ENCODE measurements at regions not wholly inside any gene's neighbourhood (a gene's known extent, or its start where the extent isn't known, plus 50 kb on each side); places are given as distances from the start of the nearest gene placed in this dataset.
"Not testable (repeated sequence)": the region's sequence is repeated elsewhere in the genome, so short reads cannot be mapped to it uniquely, and the experiment has no call there.

DNA sequence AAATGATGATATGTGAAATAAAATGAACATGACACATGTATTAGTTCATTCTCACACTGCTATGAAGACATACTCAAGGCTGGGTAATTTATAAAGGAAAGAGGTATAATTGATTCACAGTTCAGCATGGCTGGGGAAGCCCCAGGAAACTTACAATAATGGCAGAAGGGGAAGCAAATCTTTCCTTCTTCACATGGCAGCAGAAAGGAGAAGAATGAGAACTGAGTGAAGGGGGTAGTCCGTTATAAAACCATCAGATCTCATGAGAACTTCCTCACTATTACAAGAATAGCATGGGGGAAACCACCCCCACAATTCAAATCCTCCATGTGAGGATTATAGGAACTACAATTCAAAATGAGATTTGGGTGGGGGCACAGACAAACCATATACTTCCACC is 243.9 kb upstream of the GYPA start:
- no peak for DNase-seq

DNA sequence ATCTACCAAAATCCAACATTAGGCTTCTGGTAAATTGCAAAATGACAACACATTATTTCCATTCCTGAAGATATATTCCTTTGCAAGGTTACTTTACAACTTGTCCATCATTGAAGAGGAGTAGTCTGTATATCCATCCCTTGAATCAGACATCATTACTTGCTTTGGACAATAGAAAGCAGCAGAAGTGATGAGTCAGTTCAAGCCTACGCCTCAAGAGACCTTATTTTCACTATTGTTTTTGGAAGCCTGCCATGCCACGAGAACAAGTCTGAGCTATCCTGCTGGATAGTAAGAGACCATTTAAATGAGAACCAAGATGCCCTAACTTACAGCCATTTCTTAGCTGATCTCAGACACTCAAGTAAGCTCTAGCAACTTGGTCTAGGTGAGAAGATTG is 246.0 kb upstream of the HHIP start:
- peak in 1 of 2 donors; percentile 7 for DNase-seq

DNA sequence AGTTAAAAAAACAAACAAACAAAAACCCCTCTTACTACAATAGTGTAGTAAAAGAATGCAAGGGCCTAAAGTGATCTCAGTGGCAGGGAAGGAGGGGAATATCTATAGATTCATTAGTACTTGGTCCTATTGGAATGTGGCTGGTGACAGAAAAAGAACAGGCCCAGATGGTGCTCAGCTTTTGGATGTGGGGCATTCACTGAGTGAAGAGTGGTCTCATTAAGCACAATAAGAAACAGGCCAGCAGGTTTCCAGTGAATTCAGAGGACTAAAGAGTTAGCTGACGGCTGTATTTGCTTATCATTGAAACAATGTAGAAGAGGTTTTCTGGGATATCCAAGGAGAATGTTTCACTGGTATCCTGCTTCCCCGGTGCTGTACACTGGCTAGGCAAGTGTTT is 243.8 kb upstream of the HHIP start:
- DNase-seq = no peak

DNA sequence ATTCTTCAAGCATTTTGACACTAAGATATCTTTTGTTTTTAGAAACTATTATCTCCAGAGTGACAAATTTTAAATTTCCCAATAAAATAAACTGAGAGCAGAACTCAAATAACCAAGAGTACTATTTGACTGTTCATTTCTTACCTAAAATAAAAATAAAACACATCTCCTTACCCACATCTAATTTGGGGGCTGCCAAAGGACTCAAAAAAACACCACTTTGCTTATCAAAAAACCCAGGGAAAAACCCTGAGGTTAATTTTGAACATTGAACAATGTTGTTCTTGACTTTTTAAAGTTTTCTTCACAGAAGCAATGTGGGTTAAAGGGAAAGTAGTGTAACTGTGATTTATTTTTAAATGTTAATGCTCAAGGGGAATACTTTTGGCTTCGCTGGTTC is 243.0 kb upstream of the HHIP start:
- DNase-seq = no peak

DNA sequence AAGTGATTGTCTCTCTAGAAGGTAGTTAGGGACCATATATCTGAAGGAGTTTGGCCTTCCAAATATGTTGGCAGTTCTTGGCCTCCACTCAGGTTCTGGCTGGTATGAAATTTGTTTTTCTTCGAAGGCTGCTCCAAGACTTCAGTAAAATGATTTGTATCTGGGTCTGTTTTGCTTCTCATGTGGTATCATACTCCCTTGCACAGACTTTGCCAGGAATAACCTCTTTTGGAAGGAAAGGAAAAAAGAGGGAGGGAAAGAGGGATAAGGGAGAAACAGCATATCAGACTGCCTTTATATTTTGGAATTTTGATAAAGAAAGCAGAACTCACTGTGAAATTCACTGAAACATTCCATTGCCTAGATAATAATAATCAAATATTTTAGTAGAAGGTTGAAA is 242.1 kb upstream of the HHIP start:
- no peak for DNase-seq

DNA sequence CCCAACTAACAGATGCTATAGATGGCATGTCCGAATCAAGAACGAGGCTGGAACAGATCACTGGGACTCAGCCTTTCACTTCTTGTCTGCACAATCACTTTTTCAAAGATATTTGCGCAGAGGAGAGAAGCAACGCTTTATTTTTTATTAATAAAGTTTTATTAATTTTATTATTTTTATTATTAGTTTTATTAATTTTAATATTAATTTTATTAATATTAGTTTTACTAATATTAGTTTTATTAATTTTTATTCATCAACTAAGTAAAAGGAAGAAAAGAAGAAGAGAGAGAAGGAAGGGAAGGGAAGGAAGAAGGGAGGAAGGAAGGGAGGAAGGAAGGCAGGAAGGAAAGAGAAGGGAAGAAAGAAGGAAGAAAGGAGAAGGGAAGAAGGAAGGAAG is 236.4 kb upstream of the HHIP start:
- no peak for DNase-seq

DNA sequence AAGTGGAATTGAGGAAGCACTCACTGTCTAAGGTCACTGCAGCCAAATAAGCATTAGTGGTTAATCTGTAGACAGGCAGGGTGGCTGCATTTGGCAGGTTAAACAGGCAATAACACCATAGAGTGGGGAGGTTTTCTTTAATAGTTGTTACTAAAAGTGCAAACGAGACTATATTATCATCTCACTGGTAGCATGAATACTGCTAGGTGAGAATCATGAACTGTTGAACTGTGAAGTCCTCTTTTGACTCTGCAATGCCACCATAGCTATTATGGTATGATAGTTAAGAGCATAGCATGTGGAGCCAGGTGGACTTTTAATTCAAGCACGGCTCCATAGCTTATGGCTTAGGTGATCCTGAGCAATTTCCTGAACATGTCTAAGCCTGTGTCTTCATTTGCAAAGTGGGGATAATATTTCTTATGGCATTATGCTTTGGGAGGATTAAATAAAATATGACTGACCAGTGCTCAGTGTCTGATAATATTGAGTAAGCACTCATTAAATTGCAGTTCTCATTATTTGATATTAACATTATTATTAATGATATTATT is 235.6 kb upstream of the HHIP start:
- DNase-seq = no peak

DNA sequence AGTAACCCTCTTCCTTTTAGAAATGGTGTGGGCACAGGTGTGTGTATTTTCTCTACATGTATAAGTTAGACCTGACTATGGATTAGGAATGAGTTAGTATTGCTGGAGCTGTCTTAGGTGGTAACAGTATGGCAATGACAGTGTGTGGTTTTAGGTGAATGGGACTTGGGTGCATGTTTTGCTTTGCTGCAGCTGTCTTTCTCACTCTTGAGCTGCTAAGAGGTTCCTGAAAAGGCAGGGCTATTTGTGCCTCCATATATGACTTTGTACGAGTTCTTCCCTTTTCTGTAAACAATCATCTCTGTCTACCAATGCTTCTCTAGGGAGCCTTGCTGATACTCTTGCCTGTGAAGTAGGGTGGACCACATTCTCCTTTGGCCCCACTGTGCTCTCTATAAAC is 234.8 kb upstream of the HHIP start:
- DNase-seq = no peak

DNA sequence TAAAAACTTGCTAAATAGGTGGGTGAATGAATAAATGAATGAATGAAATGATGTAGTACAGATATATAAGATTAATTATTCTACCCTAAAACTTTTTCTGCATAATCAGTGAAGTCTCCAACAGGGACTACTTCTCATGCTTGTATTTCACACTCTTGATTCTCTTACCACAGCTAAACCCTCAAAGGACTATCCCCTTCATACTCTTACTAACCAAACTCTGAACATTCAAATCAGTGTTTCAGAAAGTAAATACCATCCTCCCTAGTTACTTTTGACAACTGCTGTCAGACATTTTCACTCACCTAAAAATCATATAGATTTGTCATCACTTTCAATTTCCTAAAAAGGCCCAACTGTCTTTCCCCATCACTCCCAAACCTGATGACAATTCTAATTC is 234.3 kb upstream of the HHIP start:
- DNase-seq = no peak

DNA sequence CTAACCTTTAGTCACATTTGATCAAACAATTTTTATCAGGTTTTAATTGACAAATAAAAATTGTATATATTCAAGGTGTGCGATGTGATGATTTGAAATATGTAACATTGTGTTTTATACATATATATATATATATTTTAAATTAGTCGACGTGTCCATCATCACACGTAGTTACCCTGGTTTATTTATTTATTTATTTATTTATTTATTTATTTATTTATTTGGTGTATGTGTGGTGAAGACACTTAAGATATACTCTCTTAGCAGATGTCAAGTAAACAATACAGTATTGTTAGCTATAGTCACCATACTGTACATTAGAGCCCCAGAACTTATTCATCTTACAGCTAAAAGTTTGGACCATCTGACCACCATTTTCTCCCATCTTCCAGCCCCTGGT is 224.9 kb upstream of the HHIP start:
- DNase-seq = no peak

DNA sequence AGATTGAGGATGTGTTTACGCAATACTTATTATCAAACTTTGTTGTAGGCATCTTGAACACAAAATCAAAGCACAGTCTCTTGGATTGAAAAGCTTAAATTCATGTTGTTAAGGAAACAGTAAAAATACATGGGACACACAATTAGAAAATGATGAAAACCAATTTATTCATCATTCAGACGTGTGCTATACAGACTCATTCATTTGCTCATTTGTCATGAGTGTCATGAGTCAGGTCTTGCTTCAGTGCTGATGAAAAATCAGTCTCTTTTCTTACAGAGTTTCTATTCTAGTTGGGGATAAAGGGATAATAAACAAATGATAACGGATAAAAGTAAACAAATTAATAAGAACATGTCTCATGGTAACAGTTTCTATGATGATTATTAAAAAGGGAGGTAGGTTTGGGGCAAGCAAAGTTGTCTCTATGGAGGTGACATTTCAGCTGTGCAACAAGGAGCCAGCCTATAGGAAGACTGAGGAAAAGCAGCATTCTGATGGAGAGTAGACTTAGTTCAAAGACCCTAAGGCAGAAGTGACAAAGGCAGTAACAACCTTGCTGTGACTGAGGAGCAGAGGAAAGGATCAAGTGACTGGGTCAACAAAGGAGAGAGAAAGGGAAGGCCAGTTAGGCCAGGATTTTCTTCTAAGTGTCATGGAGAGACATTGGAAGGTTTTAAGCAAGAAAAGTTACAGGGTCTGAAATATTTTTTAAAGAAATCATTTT is 224.0 kb upstream of the HHIP start:
- no peak for DNase-seq

DNA sequence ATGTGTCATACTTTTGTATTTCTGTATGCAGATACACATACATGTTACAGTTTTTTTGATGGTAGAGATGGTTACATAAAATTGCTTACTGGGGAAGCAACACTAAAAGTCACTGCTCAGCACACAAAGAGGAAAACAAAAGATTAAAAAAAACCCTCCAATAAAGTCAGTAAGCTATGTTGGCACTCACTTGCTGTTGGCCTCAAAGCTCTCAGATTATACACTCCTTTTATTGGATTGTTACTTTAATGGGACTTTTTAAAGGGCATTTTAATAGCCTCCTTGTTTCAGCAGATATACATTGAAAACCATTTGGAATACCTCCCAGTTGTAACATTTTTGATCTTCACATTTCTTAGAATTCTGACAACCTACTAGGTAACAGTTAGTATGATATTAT is 222.0 kb upstream of the HHIP start:
- no peak for DNase-seq

DNA sequence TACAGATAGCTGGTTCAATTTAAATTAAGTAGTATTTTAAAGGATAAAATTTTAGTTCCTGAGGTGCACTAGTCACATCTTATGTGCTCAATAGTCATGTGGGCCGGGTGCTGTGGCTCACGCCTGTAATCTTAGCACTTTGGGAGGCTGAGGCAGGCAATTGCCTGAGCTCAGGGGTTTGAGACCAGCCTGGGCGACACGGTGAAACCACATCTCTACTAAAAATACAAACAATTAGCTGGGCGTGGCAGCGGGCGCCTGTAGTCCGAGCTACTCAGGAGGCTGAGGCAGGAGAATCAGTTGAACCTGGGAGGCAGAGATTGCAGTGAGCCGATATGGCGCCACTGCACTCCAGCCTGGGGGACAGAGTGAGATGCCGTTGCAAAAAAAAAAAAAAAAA is 219.9 kb upstream of the HHIP start:
- DNase-seq = not testable (repeated sequence)

DNA sequence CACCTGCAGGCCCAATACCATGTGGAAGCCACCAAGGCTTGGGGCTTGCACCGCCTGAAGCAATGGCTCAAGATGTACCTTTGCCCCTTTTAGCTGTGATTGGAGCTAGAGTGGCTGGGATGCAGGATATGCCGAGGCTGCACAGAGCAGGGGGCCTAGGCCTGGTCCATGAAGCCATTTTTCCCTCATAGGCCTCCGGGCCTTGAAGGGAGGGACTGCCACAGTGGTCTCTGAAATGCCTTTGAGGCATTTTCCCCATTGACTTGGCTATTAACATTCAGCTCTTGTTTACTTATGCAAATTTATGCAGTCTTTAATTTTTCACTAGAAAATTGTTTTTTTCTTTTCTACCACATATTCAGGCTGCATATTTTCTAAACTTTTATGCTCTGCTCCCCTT is 203.2 kb upstream of the HHIP start:
- DNase-seq = no peak

DNA sequence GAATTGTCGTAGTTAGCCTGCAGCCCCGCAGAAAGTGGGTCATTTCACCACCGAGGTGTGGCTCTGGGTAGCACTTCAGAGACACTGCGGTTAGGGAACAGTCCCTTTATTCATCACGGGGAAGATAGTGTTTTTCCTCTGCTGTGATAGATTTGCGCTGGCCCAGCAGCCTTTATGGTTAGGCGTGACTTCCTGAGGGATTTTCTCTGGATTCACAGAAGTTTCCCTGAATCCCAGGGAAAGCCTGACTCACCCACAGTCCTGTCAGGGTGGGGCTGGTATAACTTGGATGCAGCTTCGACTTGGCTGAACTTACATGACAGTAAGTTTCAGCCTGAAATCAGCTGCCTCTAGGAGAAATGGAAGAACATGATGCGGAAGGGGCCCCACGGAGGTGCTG is 196.3 kb upstream of the HHIP start:
- DNase-seq = no peak

DNA sequence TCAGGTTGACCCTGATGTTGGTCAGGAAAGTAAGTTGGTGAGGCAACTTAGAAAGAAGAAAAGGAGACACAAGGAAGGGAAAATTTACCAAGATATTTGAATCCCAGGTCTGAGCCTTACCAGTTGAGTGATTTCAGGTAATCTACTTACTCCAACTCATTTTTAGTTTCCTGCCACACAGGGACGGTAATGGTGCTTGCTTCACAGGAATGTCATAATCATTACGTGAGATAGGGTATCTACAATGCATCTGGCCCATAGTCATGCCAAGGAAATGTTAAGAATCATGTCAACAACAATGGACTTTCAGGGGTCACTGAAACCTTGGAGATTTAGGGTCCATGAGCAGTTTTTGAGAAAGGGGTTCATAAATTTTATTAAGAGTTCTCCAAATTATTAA is 195.4 kb upstream of the HHIP start:
- DNase-seq = no peak

DNA sequence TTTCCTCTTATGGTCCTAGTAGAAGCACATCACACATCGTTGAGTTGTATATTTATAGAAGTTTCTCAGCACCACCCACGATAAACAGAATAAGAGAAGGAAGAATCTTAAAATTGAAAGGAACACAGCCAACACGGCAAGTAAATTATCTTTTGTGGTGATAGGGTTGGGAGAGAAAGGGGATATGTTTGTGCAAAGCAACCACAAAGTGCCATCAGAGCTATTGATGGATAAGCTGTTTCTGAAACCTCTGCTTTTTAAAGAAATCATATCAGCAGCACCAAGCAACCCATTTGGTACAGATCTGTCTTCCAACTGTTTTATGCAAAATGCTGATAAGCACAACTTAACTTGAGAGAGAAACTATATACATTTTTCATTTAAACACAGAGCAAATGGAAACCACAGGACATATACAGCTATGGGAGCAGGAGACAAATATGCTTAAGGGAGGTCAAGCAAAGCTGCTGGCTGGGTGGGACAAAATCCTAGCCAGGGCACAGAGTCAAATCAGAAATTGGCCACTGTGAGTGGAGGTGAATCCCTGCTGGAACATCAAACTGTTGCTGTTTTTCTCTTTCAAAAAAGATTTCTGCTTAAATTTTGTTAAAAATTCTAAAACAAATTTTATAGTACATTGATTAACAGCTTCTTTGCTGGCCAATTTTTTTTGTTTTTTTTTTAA is 194.0 kb upstream of the HHIP start:
- no peak for DNase-seq

DNA sequence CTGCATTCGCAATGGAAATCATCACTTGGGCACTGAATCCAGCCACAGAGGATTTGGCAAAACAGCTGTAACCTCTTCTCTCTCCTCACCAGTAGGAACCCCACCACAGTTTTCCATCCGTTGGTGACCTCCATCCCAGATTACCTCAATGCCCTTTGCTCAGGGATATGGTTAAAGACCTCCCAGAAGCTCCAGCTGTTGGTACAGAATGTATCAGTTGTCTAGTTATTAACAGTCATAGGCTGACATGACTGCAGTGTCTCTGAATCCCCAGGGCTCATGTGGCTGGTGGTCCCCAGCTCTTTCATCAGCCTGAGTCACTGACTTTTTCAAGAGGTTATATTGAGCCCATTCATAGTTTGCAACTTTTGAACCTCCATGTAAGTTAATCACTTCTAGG is 189.8 kb upstream of the HHIP start:
- DNase-seq = no peak

DNA sequence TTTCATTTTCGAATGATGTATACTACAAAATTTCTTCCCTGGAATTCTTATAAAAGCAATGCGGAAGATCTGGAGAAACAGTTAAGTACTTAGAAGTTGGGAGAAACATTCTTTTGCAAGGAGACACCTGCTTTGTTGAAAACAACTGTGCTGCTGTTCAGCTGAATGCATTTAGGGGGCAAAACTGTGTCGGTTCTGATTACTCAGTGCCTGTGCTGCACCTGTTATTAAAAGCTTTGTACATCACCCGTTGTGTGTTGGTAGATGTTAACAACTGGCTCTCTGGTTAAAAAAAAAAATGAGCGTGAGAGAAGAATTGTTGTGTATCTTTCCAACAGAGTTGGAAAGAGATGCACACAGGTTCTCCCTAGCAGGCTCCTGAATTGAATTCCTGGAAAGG is 184.1 kb upstream of the HHIP start:
- DNase-seq = no peak

DNA sequence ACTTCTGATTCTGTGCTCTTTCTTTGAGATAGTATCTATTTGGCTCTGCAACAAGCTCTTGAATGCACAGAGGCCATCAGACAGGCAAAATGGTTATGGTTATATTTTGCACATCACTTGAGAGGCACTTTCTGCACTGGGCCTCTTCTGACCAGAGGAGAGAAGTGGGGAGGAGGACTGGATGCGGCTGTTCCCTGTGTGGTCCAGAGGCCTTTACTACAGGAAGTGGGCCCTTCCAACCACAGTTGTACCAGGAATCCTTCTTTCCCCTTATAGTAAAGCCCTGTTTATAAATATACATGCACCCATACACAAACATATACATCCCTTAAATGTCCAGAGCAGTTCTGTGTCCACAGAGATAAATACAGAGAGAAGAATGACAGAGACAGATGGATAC is 182.7 kb upstream of the HHIP start:
- no peak for DNase-seq

DNA sequence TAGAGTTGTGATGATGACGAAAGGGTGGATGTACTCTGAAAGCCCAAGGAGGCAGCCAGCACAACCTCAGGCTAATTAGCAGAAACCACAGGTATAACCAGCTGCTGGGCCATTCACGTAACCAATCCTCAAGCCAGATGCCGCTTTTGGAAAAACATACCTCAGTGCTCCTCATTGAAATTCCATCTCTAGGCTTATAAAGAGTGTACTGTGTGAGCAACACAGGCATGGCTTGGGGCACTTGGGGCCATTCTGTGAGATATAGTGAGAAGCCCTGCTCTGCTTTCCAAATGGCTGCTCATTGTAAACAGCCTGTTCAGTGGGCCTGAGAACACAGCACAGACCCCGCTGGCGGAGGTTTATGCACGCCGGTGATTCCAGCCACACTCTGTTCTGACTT is 182.1 kb upstream of the HHIP start:
- no peak for DNase-seq

DNA sequence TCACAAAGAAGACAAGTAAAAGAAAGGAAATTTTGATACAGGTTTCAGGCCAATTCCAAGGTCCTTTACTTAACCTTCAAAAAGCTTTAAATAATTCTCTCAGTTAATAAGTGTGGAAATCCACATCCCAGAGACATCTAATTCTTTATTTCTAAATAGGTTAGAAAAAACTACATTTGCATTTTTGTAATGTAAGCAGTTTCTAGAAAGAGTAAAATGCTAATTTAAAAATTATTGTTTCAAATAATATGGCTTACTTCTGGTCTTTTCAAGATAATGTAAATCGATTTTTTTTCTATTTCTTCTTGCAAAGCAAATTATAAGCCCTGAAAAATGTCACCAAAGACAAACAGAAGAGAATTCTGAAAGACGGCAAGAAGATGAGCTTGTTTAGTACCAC is 180.4 kb upstream of the HHIP start:
- no peak for DNase-seq

DNA sequence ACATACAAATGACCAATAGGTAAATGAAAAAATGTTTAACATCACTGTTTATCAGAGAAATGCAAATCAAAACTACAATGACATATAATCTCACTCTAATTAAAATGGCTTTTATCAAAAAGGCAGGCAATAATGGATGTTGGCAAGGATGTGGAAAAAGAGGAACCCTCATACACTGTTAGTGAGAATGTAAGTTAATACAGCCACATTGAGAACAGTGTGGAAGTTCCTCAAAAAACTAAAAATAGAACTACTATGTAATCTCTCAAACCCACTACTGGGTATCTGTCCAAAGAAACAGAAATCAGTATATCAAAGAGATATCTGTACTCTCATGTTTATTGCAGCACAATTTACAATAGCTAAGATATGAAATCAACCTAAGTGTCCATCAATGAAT is 165.9 kb upstream of the HHIP start:
- peak in 1 of 2 donors; percentile 23 for DNase-seq

DNA sequence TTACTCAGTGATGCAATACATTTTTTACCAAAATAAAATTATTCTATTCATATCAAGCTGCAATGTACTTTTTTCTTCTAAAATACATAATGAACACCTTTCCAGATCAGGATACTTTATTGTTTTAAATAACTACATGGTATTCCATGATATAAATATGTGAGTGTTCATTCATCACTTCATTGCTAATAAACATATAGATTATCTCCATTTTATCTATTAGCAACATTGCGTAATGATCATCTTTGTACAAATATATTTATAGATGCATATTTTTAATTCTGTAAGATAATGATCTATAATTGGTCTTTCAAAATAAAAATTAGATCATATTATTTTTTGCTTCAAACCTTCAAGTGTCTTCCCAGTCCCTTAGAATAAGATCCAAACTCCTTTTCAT is 156.1 kb upstream of the HHIP start:
- DNase-seq = no peak

DNA sequence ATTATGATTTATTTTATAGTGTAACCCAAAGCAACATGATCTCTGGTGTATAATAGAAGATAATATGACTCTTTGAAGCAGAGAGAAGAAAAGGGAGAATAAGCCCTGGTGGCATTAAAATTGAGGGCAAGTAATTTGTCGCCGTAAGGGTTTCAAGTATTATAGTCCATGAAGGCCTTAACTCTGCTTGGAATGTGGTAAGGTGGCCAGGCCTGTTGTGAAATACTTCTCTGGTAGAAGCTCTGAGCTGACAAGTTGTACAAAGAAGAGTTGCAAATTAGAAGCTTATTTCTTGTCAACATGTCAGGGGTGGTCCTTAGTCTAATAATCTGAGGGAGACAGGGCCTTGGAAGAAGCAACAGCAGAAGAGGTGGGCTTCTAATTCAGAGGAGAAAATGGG is 151.7 kb upstream of the HHIP start:
- DNase-seq = no peak

Data from bone marrow (tissue), 2 donors.